ENCODE measurements at regions not wholly inside any gene's neighbourhood (a gene's known extent, or its start where the extent isn't known, plus 50 kb on each side); places are given as distances from the start of the nearest gene placed in this dataset.

DNA sequence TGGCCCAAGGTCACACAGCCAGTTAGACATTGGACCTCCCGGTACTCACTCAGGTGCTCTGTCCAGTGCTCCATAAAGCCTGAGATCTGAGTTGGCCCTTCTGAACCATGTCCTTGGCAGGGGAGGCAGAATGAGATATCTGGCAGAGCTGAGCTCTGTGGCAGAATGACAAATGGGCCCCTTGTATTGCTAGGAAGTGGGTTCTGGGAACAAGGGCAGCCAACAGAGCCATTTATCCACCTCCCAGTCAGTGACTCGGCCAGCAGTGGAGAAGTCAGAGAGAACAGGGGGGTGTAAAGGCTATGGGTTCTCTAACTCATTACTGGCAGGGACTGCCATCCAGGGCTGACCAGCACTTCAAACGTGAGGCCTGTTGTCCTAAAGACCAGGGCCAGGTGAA is 117.1 kb upstream of the NLRP1 start:
- TF ChIP-seq, protein P1, sequence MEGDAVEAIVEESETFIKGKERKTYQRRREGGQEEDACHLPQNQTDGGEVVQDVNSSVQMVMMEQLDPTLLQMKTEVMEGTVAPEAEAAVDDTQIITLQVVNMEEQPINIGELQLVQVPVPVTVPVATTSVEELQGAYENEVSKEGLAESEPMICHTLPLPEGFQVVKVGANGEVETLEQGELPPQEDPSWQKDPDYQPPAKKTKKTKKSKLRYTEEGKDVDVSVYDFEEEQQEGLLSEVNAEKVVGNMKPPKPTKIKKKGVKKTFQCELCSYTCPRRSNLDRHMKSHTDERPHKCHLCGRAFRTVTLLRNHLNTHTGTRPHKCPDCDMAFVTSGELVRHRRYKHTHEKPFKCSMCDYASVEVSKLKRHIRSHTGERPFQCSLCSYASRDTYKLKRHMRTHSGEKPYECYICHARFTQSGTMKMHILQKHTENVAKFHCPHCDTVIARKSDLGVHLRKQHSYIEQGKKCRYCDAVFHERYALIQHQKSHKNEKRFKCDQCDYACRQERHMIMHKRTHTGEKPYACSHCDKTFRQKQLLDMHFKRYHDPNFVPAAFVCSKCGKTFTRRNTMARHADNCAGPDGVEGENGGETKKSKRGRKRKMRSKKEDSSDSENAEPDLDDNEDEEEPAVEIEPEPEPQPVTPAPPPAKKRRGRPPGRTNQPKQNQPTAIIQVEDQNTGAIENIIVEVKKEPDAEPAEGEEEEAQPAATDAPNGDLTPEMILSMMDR (IDR thresholded peaks at IDR 0.05), result no peak
- TF ChIP-seq EP300 (IDR thresholded peaks at IDR 0.05) (no peak), POLR2A (IDR thresholded peaks at IDR 0.05) (no peak)

All from tibial nerve (tissue), 4 donors.